ENCODE measurements at regions not wholly inside any gene's neighbourhood (a gene's known extent, or its start where the extent isn't known, plus 50 kb on each side); places are given as distances from the start of the nearest gene placed in this dataset.

- no peak for TF ChIP-seq ZNF556 (CRISPR knock-in tag; IDR thresholded peaks at IDR 0.05; ENCODE audit: borderline replicate concordance)
- TF ChIP-seq, protein P1, sequence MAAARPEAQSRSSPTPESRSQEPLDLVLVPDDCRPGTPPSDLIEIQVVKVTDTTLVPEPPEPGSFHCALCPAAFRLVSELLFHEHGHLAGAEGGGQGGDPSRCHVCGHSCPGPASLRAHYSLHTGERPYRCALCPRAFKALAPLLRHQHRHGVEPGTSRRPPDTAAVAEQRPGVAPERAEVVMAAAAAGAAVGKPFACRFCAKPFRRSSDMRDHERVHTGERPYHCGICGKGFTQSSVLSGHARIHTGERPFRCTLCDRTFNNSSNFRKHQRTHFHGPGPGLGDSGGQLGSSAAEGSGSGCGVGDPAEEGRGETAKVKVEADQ (CRISPR knock-in tag; IDR thresholded peaks at IDR 0.05; ENCODE audit: borderline replicate concordance) = no peak
- no peak for TF ChIP-seq HMG20A (CRISPR knock-in tag; IDR thresholded peaks at IDR 0.05; ENCODE audit: borderline replicate concordance)
- no peak for TF ChIP-seq ARNT (IDR thresholded peaks at IDR 0.05)
Observed at GRCh38 chr4:178612733-178613132, 1170.5 kb upstream of the AGA start (continued).

DNA sequence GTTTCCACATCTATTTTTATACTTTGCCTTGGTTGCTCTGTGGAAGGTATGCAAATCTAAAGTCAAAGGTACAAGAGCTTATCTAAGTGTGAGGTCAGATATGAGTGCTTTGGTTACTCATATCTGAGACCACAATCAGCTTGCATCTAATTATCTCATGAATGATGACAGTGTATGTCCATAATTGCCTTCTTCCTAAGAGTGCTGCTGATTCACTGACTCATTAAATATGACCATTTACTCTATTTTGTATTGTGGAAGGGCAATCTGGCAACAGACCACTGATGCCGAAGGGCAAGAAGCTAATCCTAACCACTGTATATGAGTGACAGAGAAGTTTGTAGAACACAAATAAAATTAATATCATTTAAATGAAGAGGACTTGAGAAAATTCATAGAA, 1190.2 kb upstream of the AGA start:
- no peaks in the 10 kb centered on the region for H3K4me1 ChIP-seq (ENCODE audit: insufficient read depth, low read length)
- H3K79me2 ChIP-seq (ENCODE audit: insufficient read depth, low read length) = no peaks in the 10 kb centered on the region
- FAIRE-seq (no peak), DNase-seq (ENCODE audit: low spot score) (no peak), ATAC-seq (no peak)
- no TSS peak for BruUV-seq (replicated peaks)
- no peak overlapping the region for H3K27ac ChIP-seq (ENCODE audit: extremely low read length, insufficient read depth, low read length)
- no peak overlapping the region for H3K4me2 ChIP-seq (ENCODE audit: low read depth, low read length)
- H3K27me3 ChIP-seq (ENCODE audit: control insufficient read depth in 1 of 2, insufficient read depth in 2 of 2, low read length in 2 of 2) = no peaks in the 10 kb centered on the region
- no peaks in the 10 kb centered on the region for H4K20me1 ChIP-seq (ENCODE audit: insufficient read depth, low read length)
- ChIA-PET CTCF (ENCODE audit: low intra/inter-chr PET ratio, low total read pairs) (no interaction called here), POLR2A (no interaction called here)
- in situ Hi-C loops (cut with HindIII; ENCODE audit: extremely low pct_ligation_motif_present, low pct_unique_long_range_greater_than_20kb) = no loop called here
- H3K9ac ChIP-seq (ENCODE audit: insufficient read depth, low read depth, low read length) = no peak overlapping the region
- WGBS (ENCODE audit: low lambda C conversion rate) = 6% methylated on average over 1 of the region's 1 CpG
- no peak overlapping the region for H2AFZ ChIP-seq (ENCODE audit: low read length)
- peaks cover 14% of the 10 kb centered on the region for H3K9me3 ChIP-seq (ENCODE audit: low read length)
- H3K36me3 ChIP-seq (replicated peaks in 1 of 2; ENCODE audit: control insufficient read depth in 1 of 2, insufficient read depth in 2 of 2, low read length in 2 of 2) = no peaks in the 10 kb centered on the region
- no peak overlapping the region for H3K4me3 ChIP-seq (replicated peaks in 1 of 3; ENCODE audit: insufficient read depth in 1 of 3, low read depth in 2 of 3, low read length in 3 of 3)
- intact Hi-C loops (cut with micrococcal nuclease; ENCODE audit: unreplicated experiment) = no loop called here
- TF ChIP-seq, protein P2, sequence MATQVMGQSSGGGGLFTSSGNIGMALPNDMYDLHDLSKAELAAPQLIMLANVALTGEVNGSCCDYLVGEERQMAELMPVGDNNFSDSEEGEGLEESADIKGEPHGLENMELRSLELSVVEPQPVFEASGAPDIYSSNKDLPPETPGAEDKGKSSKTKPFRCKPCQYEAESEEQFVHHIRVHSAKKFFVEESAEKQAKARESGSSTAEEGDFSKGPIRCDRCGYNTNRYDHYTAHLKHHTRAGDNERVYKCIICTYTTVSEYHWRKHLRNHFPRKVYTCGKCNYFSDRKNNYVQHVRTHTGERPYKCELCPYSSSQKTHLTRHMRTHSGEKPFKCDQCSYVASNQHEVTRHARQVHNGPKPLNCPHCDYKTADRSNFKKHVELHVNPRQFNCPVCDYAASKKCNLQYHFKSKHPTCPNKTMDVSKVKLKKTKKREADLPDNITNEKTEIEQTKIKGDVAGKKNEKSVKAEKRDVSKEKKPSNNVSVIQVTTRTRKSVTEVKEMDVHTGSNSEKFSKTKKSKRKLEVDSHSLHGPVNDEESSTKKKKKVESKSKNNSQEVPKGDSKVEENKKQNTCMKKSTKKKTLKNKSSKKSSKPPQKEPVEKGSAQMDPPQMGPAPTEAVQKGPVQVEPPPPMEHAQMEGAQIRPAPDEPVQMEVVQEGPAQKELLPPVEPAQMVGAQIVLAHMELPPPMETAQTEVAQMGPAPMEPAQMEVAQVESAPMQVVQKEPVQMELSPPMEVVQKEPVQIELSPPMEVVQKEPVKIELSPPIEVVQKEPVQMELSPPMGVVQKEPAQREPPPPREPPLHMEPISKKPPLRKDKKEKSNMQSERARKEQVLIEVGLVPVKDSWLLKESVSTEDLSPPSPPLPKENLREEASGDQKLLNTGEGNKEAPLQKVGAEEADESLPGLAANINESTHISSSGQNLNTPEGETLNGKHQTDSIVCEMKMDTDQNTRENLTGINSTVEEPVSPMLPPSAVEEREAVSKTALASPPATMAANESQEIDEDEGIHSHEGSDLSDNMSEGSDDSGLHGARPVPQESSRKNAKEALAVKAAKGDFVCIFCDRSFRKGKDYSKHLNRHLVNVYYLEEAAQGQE (IDR thresholded peaks at IDR 0.05; ENCODE audit: borderline replicate concordance in 1 of 2, low read depth in 1 of 2, low read length in 2 of 2) = no peak
- TF ChIP-seq ZNF776 (CRISPR knock-in tag; IDR thresholded peaks at IDR 0.05) (no peak), ZSCAN30 (CRISPR knock-in tag; IDR thresholded peaks at IDR 0.05) (no peak), MTA1 (CRISPR knock-in tag; IDR thresholded peaks at IDR 0.05; ENCODE audit: borderline replicate concordance) (no peak), DMAP1 (CRISPR knock-in tag; IDR thresholded peaks at IDR 0.05) (no peak), SYNCRIP (IDR thresholded peaks at IDR 0.05; ENCODE audit: insufficient read depth, low read depth, low read length) (no peak), SNAPC2 (CRISPR knock-in tag; IDR thresholded peaks at IDR 0.05) (no peak), RBFOX2 (IDR thresholded peaks at IDR 0.05; ENCODE audit: low read depth, low read length) (no peak), TAF1 (CRISPR knock-in tag; IDR thresholded peaks at IDR 0.05) (no peak), ISX (CRISPR knock-in tag; conservative IDR thresholded peaks at IDR 0.05) (no peak), MAF1 (CRISPR knock-in tag; IDR thresholded peaks at IDR 0.05; ENCODE audit: borderline replicate concordance) (no peak)
- TF ChIP-seq, protein P3, sequence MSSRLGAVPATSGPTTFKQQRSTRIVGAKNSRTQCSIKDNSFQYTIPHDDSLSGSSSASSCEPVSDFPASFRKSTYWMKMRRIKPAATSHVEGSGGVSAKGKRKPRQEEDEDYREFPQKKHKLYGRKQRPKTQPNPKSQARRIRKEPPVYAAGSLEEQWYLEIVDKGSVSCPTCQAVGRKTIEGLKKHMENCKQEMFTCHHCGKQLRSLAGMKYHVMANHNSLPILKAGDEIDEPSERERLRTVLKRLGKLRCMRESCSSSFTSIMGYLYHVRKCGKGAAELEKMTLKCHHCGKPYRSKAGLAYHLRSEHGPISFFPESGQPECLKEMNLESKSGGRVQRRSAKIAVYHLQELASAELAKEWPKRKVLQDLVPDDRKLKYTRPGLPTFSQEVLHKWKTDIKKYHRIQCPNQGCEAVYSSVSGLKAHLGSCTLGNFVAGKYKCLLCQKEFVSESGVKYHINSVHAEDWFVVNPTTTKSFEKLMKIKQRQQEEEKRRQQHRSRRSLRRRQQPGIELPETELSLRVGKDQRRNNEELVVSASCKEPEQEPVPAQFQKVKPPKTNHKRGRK (CRISPR knock-in tag; IDR thresholded peaks at IDR 0.05) = no peak

Data from HepG2 (cell line).